K562 (cell line): ENCODE measurements at regions not wholly inside any gene's neighbourhood (a gene's known extent, or its start where the extent isn't known, plus 50 kb on each side); places are given as distances from the start of the nearest gene placed in this dataset.

ENCODE experiments used
- KDM4B ChIP-seq, 2 experiments: fragments of 450-650 bp in 1 of 2; sonication (generic) in 1 of 2; IDR thresholded peaks; 2 replicates each; pipeline ENCODE4 v1.6.1; 2016 to 2017; ENCODE audit warnings: borderline replicate concordance in 2 of 2, antibody characterized with exemption in 1 of 2, low read depth in 1 of 2, mild to moderate bottlenecking in 1 of 2
- NCOR1 ChIP-seq: fragments of 450-650 bp; IDR thresholded peaks from 2 replicates; pipeline ENCODE4 v1.6.1; 2016; ENCODE audit warnings: mild to moderate bottlenecking, moderate library complexity
- PCBP2 ChIP-seq: fragments of 200-400 bp; formaldehyde crosslinking; IDR thresholded peaks from 2 replicates; pipeline ENCODE4 v1.6.1; 2018; ENCODE audit warnings: low read length, low read depth, mild to moderate bottlenecking, moderate library complexity; ENCODE audit not compliant: poor library complexity, severe bottlenecking

GRCh38 chr7:66576646-66577045 is 52.0 kb upstream of the KCTD7 start:
- TF ChIP-seq KDM4B (IDR thresholded peaks at IDR 0.05; ENCODE audit: borderline replicate concordance in 2 of 2, low read depth in 1 of 2) (no peak), NCOR1 (no peak), PCBP2 (no peak)
